Smooth muscle cell (in vitro differentiated cells): ENCODE measurements at regions not wholly inside any gene's neighbourhood (a gene's known extent, or its start where the extent isn't known, plus 50 kb on each side); places are given as distances from the start of the nearest gene placed in this dataset.
A peak's percentile ranks its signal among the peaks of the same experiment; 100 is the strongest.

Experiments
- DNase-seq: peaks from one replicate; lab custom pipeline; 2025; ENCODE audit not compliant: unreplicated experiment; lab: John Stamatoyannopoulos, UW
- H2AFZ ChIP-seq: fragments of 200-600 bp; sonication (generic); 2 replicates; pipeline ENCODE4 v1.6.0; 2016; ENCODE audit warnings: antibody characterized with exemption, low read depth, mild to moderate bottlenecking
- H3F3A ChIP-seq: fragments of 200-600 bp; sonication (generic); 2 replicates; pipeline ENCODE4 v1.6.0; 2017; ENCODE audit warnings: antibody characterized with exemption, low read depth
- H3K27ac ChIP-seq: fragments of 200-600 bp; sonication (generic); 2 replicates; pipeline ENCODE4 v1.5.1; 2016; ENCODE audit warnings: low read depth, mild to moderate bottlenecking
- H3K27me3 ChIP-seq: fragments of 200-600 bp; sonication (generic); 2 replicates; pipeline ENCODE4 v1.6.1; 2016; ENCODE audit warnings: low read depth, mild to moderate bottlenecking
- H3K36me3 ChIP-seq: fragments of 200-600 bp; sonication (generic); 2 replicates; pipeline ENCODE4 v1.5.1; 2016; ENCODE audit warnings: low read depth
- H3K4me1 ChIP-seq: fragments of 200-600 bp; sonication (generic); 2 replicates; pipeline ENCODE4 v1.5.1; 2016; ENCODE audit warnings: low read depth
- H3K4me2 ChIP-seq: fragments of 200-600 bp; sonication (generic); 2 replicates; pipeline ENCODE4 v1.6.0; 2016; ENCODE audit warnings: mild to moderate bottlenecking
- H3K4me3 ChIP-seq: fragments of 200-600 bp; sonication (generic); 2 replicates; pipeline ENCODE4 v1.5.1; 2016; ENCODE audit warnings: mild to moderate bottlenecking
- H3K79me2 ChIP-seq: fragments of 200-600 bp; sonication (generic); 2 replicates; pipeline ENCODE4 v1.6.0; 2016; ENCODE audit warnings: low read depth, mild to moderate bottlenecking
- H3K9ac ChIP-seq: fragments of 200-600 bp; sonication (generic); 2 replicates; pipeline ENCODE4 v1.6.0; 2016; ENCODE audit warnings: low read depth
- H3K9me3 ChIP-seq: fragments of 200-600 bp; sonication (generic); replicated peaks from 2 replicates; pipeline ENCODE4 v1.5.1; 2016; ENCODE audit warnings: low read depth
- H4K20me1 ChIP-seq: fragments of 200-600 bp; sonication (generic); 2 replicates; pipeline ENCODE4 v1.6.0; 2016; ENCODE audit warnings: low read depth
- CTCF ChIP-seq: fragments of 200-600 bp; sonication (generic); IDR thresholded peaks from 2 replicates; pipeline ENCODE4 v1.5.1; 2017; ENCODE audit warnings: borderline replicate concordance, mild to moderate bottlenecking, antibody characterized with exemption; ENCODE audit not compliant: insufficient read depth, poor library complexity, severe bottlenecking
- WGBS: methylation state at CpG from one replicate; pipeline ENCODE4 v1.1.7; 2016; ENCODE audit warnings: low lambda C conversion rate; 5-methylcytosine and 5-hydroxymethylcytosine counted together

GRCh38 chr2:83582589-83582988, 876.5 kb downstream of the SUCLG1 start:
- H3F3A ChIP-seq = peaks cover 12% of the 10 kb centered on the region
- peak overlapping the region; percentile 50 for H2AFZ ChIP-seq
- no peaks in the 10 kb centered on the region for H3K9me3 ChIP-seq
- no peaks in the 10 kb centered on the region for H4K20me1 ChIP-seq
- DNase-seq = no peak
- TF ChIP-seq CTCF = no peak
- no peak overlapping the region for H3K4me2 ChIP-seq
- peaks cover 22% of the 10 kb centered on the region for H3K4me1 ChIP-seq
- H3K27me3 ChIP-seq = no peaks in the 10 kb centered on the region
- H3K9ac ChIP-seq = no peak overlapping the region
- 85% methylated on average over 4 of the region's 4 CpGs for WGBS
- H3K36me3 ChIP-seq = no peaks in the 10 kb centered on the region
- no peak overlapping the region for H3K27ac ChIP-seq
- no peak overlapping the region for H3K4me3 ChIP-seq
- no peaks in the 10 kb centered on the region for H3K79me2 ChIP-seq

GRCh38 chr2:83579507-83579906, 879.6 kb downstream of the SUCLG1 start:
- no peaks in the 10 kb centered on the region for H4K20me1 ChIP-seq
- 92% methylated on average over 1 of the region's 1 CpG for WGBS
- H3K9me3 ChIP-seq = no peaks in the 10 kb centered on the region
- no peaks in the 10 kb centered on the region for H3K36me3 ChIP-seq
- H3K27me3 ChIP-seq = no peaks in the 10 kb centered on the region
- no peak overlapping the region for H3K4me2 ChIP-seq
- TF ChIP-seq CTCF = no peak
- no peaks in the 10 kb centered on the region for H3K79me2 ChIP-seq
- no peak overlapping the region for H3K27ac ChIP-seq
- peak overlapping the region; percentile 9 for H2AFZ ChIP-seq
- H3K4me1 ChIP-seq = peaks cover 9% of the 10 kb centered on the region
- H3F3A ChIP-seq = no peaks in the 10 kb centered on the region
- H3K4me3 ChIP-seq = no peak overlapping the region
- DNase-seq = no peak
- H3K9ac ChIP-seq = no peak overlapping the region

GRCh38 chr2:83578405-83578804, 880.7 kb downstream of the SUCLG1 start:
- WGBS = 79% methylated on average over 2 of the region's 2 CpGs
- peak overlapping the region; percentile 66 for H2AFZ ChIP-seq
- TF ChIP-seq CTCF = no peak

GRCh38 chr2:83574614-83575013, 884.5 kb downstream of the SUCLG1 start:
- H3F3A ChIP-seq = no peaks in the 10 kb centered on the region
- no peaks in the 10 kb centered on the region for H3K79me2 ChIP-seq
- no peak overlapping the region for H3K9ac ChIP-seq

More at GRCh38 chr2:83578405-83578804, 880.7 kb downstream of the SUCLG1 start:
- no peaks in the 10 kb centered on the region for H3K4me1 ChIP-seq
- H3K9me3 ChIP-seq = no peaks in the 10 kb centered on the region
- H4K20me1 ChIP-seq = no peaks in the 10 kb centered on the region
- H3K27ac ChIP-seq = peak overlapping the region; percentile 22
- H3K4me3 ChIP-seq = no peak overlapping the region
- H3K36me3 ChIP-seq = no peaks in the 10 kb centered on the region
- no peaks in the 10 kb centered on the region for H3F3A ChIP-seq
- H3K9ac ChIP-seq = no peak overlapping the region
- no peak overlapping the region for H3K4me2 ChIP-seq
- no peaks in the 10 kb centered on the region for H3K79me2 ChIP-seq
- no peaks in the 10 kb centered on the region for H3K27me3 ChIP-seq
- no peak for DNase-seq

More at GRCh38 chr2:83574614-83575013, 884.5 kb downstream of the SUCLG1 start:
- no peak overlapping the region for H2AFZ ChIP-seq
- no peaks in the 10 kb centered on the region for H4K20me1 ChIP-seq
- no peak overlapping the region for H3K27ac ChIP-seq
- no peaks in the 10 kb centered on the region for H3K4me1 ChIP-seq
- no peak overlapping the region for H3K4me2 ChIP-seq
- no peak for DNase-seq
- 94% methylated on average over 1 of the region's 1 CpG for WGBS
- no peak for TF ChIP-seq CTCF
- no peaks in the 10 kb centered on the region for H3K36me3 ChIP-seq
- H3K4me3 ChIP-seq = no peak overlapping the region
- no peaks in the 10 kb centered on the region for H3K27me3 ChIP-seq
- no peaks in the 10 kb centered on the region for H3K9me3 ChIP-seq
